NT2/D1 (cell line): ENCODE measurements at regions not wholly inside any gene's neighbourhood (a gene's known extent, or its start where the extent isn't known, plus 50 kb on each side); places are given as distances from the start of the nearest gene placed in this dataset.

Experiments used
- SUZ12 ChIP-seq: IDR thresholded peaks from 2 replicates; pipeline ENCODE4 v1.6.1; 2011; ENCODE audit not compliant: insufficient read length, insufficient read depth; ENCODE audit errors: extremely low read depth
- YY1 ChIP-seq: IDR thresholded peaks from 2 replicates; pipeline ENCODE4 v1.6.1; 2011; ENCODE audit not compliant: insufficient read length, insufficient read depth

DNA sequence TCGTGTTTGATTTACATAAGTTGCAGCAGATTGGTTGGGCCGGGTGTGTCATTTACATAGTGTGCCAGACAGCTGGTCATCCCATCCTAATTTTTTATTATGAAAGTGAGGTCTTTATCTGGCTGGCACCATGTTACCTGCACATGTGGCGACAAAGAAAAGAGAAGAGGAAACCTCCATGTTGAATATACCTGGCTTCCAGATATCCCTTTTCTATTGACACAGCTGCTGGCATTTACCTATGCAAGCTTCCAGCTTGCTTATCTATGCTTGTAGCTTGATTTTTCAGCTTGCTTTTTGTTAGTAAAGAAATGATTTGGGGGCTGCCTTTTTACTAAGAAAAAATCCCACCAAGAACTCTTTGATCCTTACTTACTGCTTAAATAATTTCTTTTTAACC lies 681.3 kb upstream of the SLITRK1 start:
- TF ChIP-seq SUZ12 (no peak), YY1 (no peak)
